BLaER1 treated with 17β-estradiol and CSF1 and Interleukin-3, amounts not matched to agents 10 nM and 100 nM (cell line): ENCODE measurements at regions not wholly inside any gene's neighbourhood (a gene's known extent, or its start where the extent isn't known, plus 50 kb on each side); places are given as distances from the start of the nearest gene placed in this dataset.

ENCODE experiments used
- H3K27ac ChIP-seq, 11 experiments: shearing (Covaris generic); formaldehyde crosslinking; 2 replicates each; pipeline ENCODE4 v1.8.1; 2022
- H3K27me3 ChIP-seq, 11 experiments: shearing (Covaris generic); formaldehyde crosslinking; 2 replicates each; pipeline ENCODE4 v1.8.1; 2022
- H3K36me3 ChIP-seq, 11 experiments: shearing (Covaris generic); formaldehyde crosslinking; 2 replicates each; pipeline ENCODE4 v1.8.1; 2022
- H3K4me1 ChIP-seq, 10 experiments: shearing (Covaris generic); formaldehyde crosslinking; 2 replicates each; pipeline ENCODE4 v1.8.1; 2022
- H3K4me2 ChIP-seq, 11 experiments: shearing (Covaris generic); formaldehyde crosslinking; 2 replicates each; pipeline ENCODE4 v1.8.1; 2022
- H3K4me3 ChIP-seq, 10 experiments: shearing (Covaris generic); formaldehyde crosslinking; 2 replicates each; pipeline ENCODE4 v1.8.1; 2022
- H3K9ac ChIP-seq, 11 experiments: shearing (Covaris generic); formaldehyde crosslinking; 2 replicates each; pipeline ENCODE4 v1.8.1; 2022
- H3K9me3 ChIP-seq, 11 experiments: shearing (Covaris generic); formaldehyde crosslinking; replicated peaks in 1 of 11; 2 replicates each; pipeline ENCODE4 v1.8.1; 2022
- H4K20me1 ChIP-seq, 11 experiments: shearing (Covaris generic); formaldehyde crosslinking; 2 replicates each; pipeline ENCODE4 v1.8.1; 2022
- Cebpa-rat ChIP-seq, 11 experiments: shearing (Covaris generic); IDR thresholded peaks; 2 replicates each; pipeline ENCODE4 v1.8.1; 2022

GRCh38 chr1:90405726-90406125, 311.4 kb downstream of the BARHL2 start:
- no peaks in the 10 kb centered on the region for H3K27me3 ChIP-seq
- no peaks in the 10 kb centered on the region for H4K20me1 ChIP-seq
- H3K9me3 ChIP-seq = no peaks in the 10 kb centered on the region
- no peak for TF ChIP-seq Cebpa-rat (IDR thresholded peaks at IDR 0.05)
- no peak overlapping the region for H3K4me3 ChIP-seq
- H3K4me1 ChIP-seq = no peaks in the 10 kb centered on the region
- H3K9ac ChIP-seq = no peak overlapping the region
- H3K36me3 ChIP-seq = no peaks in the 10 kb centered on the region
- no peak overlapping the region for H3K4me2 ChIP-seq
- H3K27ac ChIP-seq = no peak overlapping the region

- Histone ChIP-seq H4K20me1 (no peaks in the 10 kb centered on the region), H3K27me3 (no peaks in the 10 kb centered on the region), H3K9ac (no peak overlapping the region), H3K9me3 (no peaks in the 10 kb centered on the region), H3K36me3 (no peaks in the 10 kb centered on the region), H3K4me2 (no peak overlapping the region), H3K4me3 (no peak overlapping the region), H3K27ac (no peak overlapping the region), H3K4me1 (no peaks in the 10 kb centered on the region)
- TF ChIP-seq Cebpa-rat (IDR thresholded peaks at IDR 0.05) = no peak
Observed at GRCh38 chr1:90402893-90403849, 313.9 kb downstream of the BARHL2 start.

- Histone ChIP-seq H3K9me3 (no peaks in the 10 kb centered on the region), H4K20me1 (no peaks in the 10 kb centered on the region), H3K27ac (no peak overlapping the region), H3K36me3 (no peaks in the 10 kb centered on the region), H3K4me1 (no peaks in the 10 kb centered on the region), H3K27me3 (no peaks in the 10 kb centered on the region), H3K9ac (no peak overlapping the region), H3K4me3 (no peak overlapping the region), H3K4me2 (no peak overlapping the region)
- TF ChIP-seq Cebpa-rat (IDR thresholded peaks at IDR 0.05) = no peak
Observed at GRCh38 chr1:90400131-90400530, 317.0 kb downstream of the BARHL2 start.

GRCh38 chr1:90396917-90397316, 320.2 kb downstream of the BARHL2 start:
- H3K9me3 ChIP-seq = no peaks in the 10 kb centered on the region
- no peak overlapping the region for H3K4me2 ChIP-seq
- no peak for TF ChIP-seq Cebpa-rat (IDR thresholded peaks at IDR 0.05)
- no peak overlapping the region for H3K9ac ChIP-seq
- no peaks in the 10 kb centered on the region for H3K36me3 ChIP-seq
- no peaks in the 10 kb centered on the region for H4K20me1 ChIP-seq
- no peak overlapping the region for H3K4me3 ChIP-seq
- no peaks in the 10 kb centered on the region for H3K27me3 ChIP-seq
- no peaks in the 10 kb centered on the region for H3K4me1 ChIP-seq
- no peak overlapping the region for H3K27ac ChIP-seq

- Histone ChIP-seq H3K4me3 (no peak overlapping the region), H3K27me3 (no peaks in the 10 kb centered on the region), H3K9ac (no peak overlapping the region), H3K9me3 (no peaks in the 10 kb centered on the region), H4K20me1 (no peaks in the 10 kb centered on the region), H3K36me3 (no peaks in the 10 kb centered on the region), H3K4me1 (no peaks in the 10 kb centered on the region), H3K27ac (no peak overlapping the region), H3K4me2 (no peak overlapping the region)
- TF ChIP-seq Cebpa-rat (IDR thresholded peaks at IDR 0.05) = peak in 9 of 11 experiments; percentile 14 to 85 (median 44); a peak in 11 of 22 replicates
Observed at GRCh38 chr1:90394247-90394646, 322.9 kb downstream of the BARHL2 start.

- H3K4me1 ChIP-seq = no peaks in the 10 kb centered on the region
- no peak overlapping the region for H3K27ac ChIP-seq
- H4K20me1 ChIP-seq = no peaks in the 10 kb centered on the region
- TF ChIP-seq Cebpa-rat (IDR thresholded peaks at IDR 0.05) = no peak
- H3K4me2 ChIP-seq = no peak overlapping the region
- no peaks in the 10 kb centered on the region for H3K9me3 ChIP-seq
- H3K36me3 ChIP-seq = no peaks in the 10 kb centered on the region
- no peak overlapping the region for H3K9ac ChIP-seq
- H3K4me3 ChIP-seq = no peak overlapping the region
- H3K27me3 ChIP-seq = no peaks in the 10 kb centered on the region
Observed at GRCh38 chr1:90393025-90393424, 324.1 kb downstream of the BARHL2 start.

GRCh38 chr1:90391126-90391525, 326.0 kb downstream of the BARHL2 start:
- H3K4me3 ChIP-seq = no peak overlapping the region
- no peak overlapping the region for H3K9ac ChIP-seq
- H3K36me3 ChIP-seq = no peaks in the 10 kb centered on the region
- no peaks in the 10 kb centered on the region for H3K4me1 ChIP-seq
- H4K20me1 ChIP-seq = no peaks in the 10 kb centered on the region
- H3K9me3 ChIP-seq = no peaks in the 10 kb centered on the region
- no peak overlapping the region for H3K27ac ChIP-seq
- no peaks in the 10 kb centered on the region for H3K27me3 ChIP-seq
- no peak overlapping the region for H3K4me2 ChIP-seq
- TF ChIP-seq Cebpa-rat (IDR thresholded peaks at IDR 0.05) = no peak

GRCh38 chr1:90387805-90388204, 329.3 kb downstream of the BARHL2 start:
- no peak overlapping the region for H3K27ac ChIP-seq
- no peak overlapping the region; a peak in 1 of 22 replicates for H3K4me2 ChIP-seq

GRCh38 chr1:90386899-90387720, 330.0 kb downstream of the BARHL2 start:
- no peak overlapping the region for H3K27ac ChIP-seq
- no peak overlapping the region for H3K4me3 ChIP-seq
- H3K9ac ChIP-seq = no peak overlapping the region
- TF ChIP-seq Cebpa-rat (IDR thresholded peaks at IDR 0.05) = no peak
- no peaks in the 10 kb centered on the region for H3K4me1 ChIP-seq
- no peak overlapping the region for H3K4me2 ChIP-seq
- no peaks in the 10 kb centered on the region for H3K27me3 ChIP-seq
- no peaks in the 10 kb centered on the region for H4K20me1 ChIP-seq
- H3K36me3 ChIP-seq = no peaks in the 10 kb centered on the region
- H3K9me3 ChIP-seq = no peaks in the 10 kb centered on the region

More at GRCh38 chr1:90387805-90388204, 329.3 kb downstream of the BARHL2 start:
- H3K27me3 ChIP-seq = no peaks in the 10 kb centered on the region
- TF ChIP-seq Cebpa-rat (IDR thresholded peaks at IDR 0.05) = no peak
- no peak overlapping the region for H3K4me3 ChIP-seq
- H3K4me1 ChIP-seq = no peaks in the 10 kb centered on the region
- no peaks in the 10 kb centered on the region for H3K9me3 ChIP-seq
- H4K20me1 ChIP-seq = no peaks in the 10 kb centered on the region
- H3K9ac ChIP-seq = no peak overlapping the region
- no peaks in the 10 kb centered on the region for H3K36me3 ChIP-seq
